Right kidney (tissue), 1 donor: ENCODE measurements at regions not wholly inside any gene's neighbourhood (a gene's known extent, or its start where the extent isn't known, plus 50 kb on each side); places are given as distances from the start of the nearest gene placed in this dataset.

Experiments used
- DNase-seq: peaks from one replicate; pipeline ENCODE4 v3.0.0-alpha.2; 2016

GRCh38 chr2:217652761-217653639 lies 349.8 kb downstream of the TNS1 start:
- no peak for DNase-seq

GRCh38 chr2:217650716-217651360 lies 352.0 kb downstream of the TNS1 start:
- DNase-seq, result peak; percentile 50

DNA sequence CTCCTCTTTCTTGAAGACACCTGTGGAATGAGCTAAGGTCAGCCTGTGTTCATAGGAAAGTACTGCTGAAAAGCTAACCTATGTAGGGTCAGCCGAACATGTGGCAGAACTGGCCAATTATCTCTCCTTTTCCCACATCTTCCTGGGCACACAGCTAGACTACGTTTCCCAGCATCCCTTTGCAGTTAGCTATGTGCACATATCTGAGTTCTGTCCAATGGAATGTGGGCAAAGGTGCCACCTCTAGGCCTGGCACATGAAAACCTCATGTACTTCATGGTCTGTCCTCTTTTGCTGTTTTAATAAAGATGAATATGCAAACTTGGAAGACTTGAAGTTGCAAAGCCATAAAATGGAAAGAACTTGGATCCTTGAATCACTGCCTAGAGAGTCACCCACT lies 352.6 kb downstream of the TNS1 start:
- DNase-seq, result no peak

- no peak for DNase-seq
Observed at GRCh38 chr2:217647925-217648324, 354.9 kb downstream of the TNS1 start.

DNA sequence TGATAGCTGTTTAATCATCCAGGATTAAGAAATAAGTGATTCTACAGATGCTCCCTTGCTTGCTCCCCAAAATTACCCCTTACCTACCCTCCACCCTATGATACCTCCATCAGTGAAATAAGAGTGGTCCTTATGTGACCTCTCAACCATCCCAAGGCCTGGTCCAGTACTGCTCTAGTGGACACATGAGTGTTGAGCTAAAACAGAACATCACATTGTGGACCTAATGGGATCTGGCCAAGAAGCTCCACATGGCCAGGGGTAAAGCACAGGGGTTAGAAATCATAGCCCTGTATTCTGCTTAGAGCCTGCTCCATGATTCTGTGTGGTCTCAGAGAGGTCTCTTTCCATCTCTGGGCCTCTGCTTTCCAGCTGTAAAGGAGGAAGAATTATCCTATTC lies 355.6 kb downstream of the TNS1 start:
- no peak for DNase-seq

GRCh38 chr2:217645896-217646295 lies 356.9 kb downstream of the TNS1 start:
- DNase-seq, result no peak

GRCh38 chr2:217643789-217644301 lies 358.9 kb downstream of the TNS1 start:
- no peak for DNase-seq

GRCh38 chr2:217642944-217643343 lies 359.9 kb downstream of the TNS1 start:
- no peak for DNase-seq

GRCh38 chr2:217641960-217642359 lies 360.8 kb downstream of the TNS1 start:
- DNase-seq, result no peak

DNA sequence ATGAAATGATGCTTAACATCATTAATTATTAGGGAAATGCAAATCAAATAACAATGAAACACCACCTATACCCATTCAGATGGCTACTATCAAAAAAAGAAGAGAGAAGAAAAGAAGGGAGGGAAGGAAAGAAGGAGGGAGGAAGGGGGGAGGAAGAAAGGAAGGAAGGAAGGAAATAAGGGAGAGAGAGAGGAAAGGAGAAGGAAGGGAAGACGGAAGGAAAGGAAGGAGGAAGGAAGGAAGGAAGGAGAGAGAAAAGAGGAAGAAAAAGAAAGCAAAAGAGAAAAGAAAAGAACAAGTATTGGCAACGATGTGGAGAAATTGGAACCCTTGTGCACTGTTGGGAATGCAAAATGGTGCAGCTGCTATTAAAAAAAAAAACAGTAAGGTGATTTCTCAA lies 363.3 kb downstream of the TNS1 start:
- DNase-seq, result no peak

GRCh38 chr2:217638533-217638932 lies 364.3 kb downstream of the TNS1 start:
- no peak for DNase-seq

DNA sequence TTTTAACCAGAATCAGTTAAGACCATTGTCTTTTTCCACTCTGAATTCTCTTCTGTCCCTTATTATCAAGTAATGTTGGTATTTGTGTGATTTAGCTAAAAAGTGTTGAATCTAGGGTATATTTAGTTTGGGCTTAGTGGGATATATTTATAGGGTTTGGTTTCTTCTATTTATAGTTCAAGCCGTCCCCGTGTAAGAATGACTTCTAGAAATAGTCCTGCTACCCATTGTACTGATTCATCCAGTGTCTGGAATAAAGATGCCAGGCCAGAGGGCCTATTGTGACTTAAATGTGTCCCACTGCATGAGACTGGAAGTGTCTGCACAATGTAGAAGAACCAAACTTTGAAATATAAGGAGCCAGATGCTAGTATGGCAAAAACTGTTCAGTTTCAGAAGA lies 364.8 kb downstream of the TNS1 start:
- DNase-seq, result no peak

- DNase-seq, result no peak
Observed at GRCh38 chr2:217636991-217637561, 365.7 kb downstream of the TNS1 start.

- no peak for DNase-seq
Observed at GRCh38 chr2:217636578-217636977, 366.2 kb downstream of the TNS1 start.

- no peak for DNase-seq
Observed at GRCh38 chr2:217634871-217635270, 367.9 kb downstream of the TNS1 start.

DNA sequence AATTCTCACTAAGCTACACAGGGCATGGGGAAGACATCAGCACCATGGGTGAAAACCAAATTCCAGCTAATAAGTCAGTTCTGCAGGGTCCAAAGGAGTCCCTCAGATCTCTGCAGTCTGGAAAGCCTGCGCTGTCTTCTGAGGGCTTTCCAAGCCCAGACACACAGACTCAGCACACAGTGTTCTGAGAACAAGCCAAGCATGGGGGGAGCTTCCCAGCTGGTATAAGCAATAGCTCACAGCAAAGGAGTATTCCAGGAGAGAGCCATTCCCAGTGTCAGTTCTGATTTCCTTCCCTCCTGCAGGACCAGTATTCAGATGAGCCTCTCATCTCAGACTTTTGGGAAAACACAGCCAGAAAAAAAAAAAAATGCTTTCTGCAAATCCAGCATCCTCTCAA lies 370.8 kb downstream of the TNS1 start:
- no peak for DNase-seq

- peak; percentile 50 for DNase-seq
Observed at GRCh38 chr2:217631115-217631514, 371.7 kb downstream of the TNS1 start.

DNA sequence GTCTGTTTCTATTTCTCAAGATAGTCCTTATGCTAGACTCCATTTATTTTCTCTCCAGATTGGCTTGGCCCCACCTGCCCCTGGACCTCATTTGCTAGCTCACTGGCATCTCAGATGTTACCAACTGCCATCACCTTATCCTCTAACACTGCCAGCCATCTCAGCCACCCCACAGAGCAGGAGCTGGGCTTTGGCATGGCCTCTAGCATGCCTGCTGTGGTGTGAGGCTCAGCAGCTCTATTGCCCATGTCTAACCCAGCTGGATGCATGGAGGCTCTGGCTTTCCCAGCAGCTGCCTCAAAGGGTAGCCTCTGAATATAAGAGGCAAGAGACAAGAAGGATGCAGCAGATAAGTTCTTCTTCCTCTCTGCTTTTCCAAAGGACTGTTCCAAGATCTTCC lies 373.4 kb downstream of the TNS1 start:
- no peak for DNase-seq

- no peak for DNase-seq
Observed at GRCh38 chr2:217628061-217628460, 374.7 kb downstream of the TNS1 start.

DNA sequence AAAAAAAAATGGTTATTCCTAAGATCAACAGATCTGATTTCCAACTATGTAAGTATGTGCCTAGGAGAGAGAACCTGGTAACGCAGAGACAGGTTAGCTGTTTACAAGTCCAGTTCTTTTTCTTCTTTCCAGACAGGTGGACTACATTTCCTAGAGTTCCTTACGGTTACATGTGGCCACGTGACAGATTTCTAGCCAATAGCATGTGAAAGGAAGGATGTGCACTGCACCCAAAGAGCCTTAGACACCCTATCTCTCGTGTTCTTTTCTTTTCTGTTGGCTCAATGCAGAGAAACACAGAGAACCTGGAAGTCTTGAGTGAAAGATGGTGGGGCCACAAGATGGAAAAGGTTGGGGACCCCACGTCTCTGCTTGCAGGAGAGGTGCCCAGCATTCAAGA lies 375.9 kb downstream of the TNS1 start:
- no peak for DNase-seq

DNA sequence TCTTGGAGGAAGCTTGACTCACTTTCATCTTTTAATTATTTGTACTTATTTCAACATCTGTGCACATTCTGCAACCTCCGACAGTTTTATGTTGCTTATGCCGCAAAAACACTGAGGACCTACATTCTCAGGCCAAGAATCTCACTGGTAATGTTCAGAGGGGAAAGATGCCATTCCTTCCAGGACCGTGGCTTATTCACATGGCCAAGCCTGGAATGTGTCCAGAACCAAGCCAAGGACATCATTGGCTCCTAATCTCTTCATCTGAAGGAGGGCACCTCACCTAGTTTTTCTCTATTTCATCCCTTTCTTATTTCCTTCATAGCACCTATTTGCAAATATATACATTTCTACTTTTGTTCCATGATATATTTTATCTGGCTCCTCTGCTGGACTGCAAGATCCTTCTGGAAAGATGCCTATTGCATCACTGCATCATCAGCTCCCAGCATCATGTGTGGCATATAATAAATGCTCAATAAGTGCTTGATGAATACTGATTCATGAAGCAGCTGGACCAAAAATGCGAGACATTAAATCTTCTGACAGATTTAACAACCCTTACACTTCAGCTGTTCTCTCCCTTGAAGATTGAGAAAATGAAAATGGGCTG lies 377.1 kb downstream of the TNS1 start:
- no peak for DNase-seq

- DNase-seq, result no peak
Observed at GRCh38 chr2:217623281-217623912, 379.4 kb downstream of the TNS1 start.
